IPS-18c (cell line): ENCODE measurements at regions not wholly inside any gene's neighbourhood (a gene's known extent, or its start where the extent isn't known, plus 50 kb on each side); places are given as distances from the start of the nearest gene placed in this dataset.

Experiments used
- H3K4me3 ChIP-seq: 2 replicates; pipeline ENCODE4 v1.7.0; 2013; ENCODE audit warnings: low read depth, mild to moderate bottlenecking, low read length, moderate library complexity; ENCODE audit not compliant: insufficient read depth
- H3K9me3 ChIP-seq: one replicate; pipeline ENCODE4 v1.6.1; 2013; ENCODE audit warnings: mild to moderate bottlenecking, low read length, moderate library complexity; ENCODE audit not compliant: control insufficient read depth, insufficient read depth

DNA sequence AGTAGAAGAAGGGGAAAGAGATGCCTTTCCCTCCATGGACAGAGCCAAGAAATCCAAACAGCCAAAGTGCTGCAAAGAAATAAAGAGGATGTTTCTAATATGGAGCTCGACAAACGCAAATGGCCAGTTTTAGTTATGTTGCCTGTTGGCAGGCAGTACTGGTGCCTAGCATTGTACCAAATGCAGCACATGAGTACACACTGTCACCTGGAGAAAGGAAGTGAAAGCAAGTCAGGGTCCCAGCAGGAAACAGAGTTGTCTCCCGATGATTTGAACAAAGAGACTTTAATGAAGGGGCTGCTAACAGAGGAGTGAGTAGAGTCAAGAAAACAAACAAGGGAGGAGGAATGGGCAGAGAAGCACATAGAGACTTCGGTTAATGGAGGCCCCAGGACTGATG, 623.0 kb downstream of the BCL11A start:
- Histone ChIP-seq H3K4me3 (no peak overlapping the region), H3K9me3 (no peaks in the 10 kb centered on the region)

DNA sequence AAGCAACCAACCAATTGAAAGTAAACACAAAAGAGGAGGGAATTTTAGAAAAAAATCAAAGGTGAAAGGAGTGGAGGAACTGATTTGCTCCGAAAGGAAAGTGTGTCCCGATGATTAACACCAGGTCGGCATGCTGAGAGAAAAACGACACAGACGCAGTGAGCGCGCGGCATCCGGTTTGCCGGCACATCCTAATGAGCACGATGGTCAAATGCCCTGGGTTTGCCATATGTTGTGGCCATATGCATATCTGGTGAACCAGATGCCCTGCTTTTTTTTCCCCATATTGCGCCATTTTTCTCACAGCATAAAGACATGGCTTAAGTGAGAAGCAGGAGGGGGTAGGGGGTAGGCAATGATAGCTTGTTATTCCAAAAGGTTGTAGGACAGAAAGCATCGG, 626.7 kb downstream of the BCL11A start:
- no peak overlapping the region for H3K4me3 ChIP-seq
- no peaks in the 10 kb centered on the region for H3K9me3 ChIP-seq

DNA sequence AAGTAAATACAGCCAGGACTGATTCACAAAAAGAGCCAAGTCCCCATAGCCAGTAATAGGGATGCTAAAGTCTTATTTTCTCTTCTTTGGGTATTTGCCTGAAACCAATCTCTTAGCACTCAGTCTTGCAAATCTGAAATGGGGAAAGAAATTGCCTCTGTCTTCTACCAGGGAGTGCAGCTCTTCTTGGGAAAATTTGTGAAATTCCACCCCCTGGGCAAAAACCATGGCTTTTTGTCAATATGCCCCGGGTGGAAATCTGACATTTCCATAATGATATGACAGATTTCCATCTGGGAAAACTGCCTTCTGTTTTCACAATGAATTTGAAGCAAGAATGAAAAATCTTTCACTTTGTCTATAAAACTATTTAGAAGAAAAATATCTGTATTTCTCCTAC, 628.1 kb downstream of the BCL11A start:
- no peak overlapping the region for H3K4me3 ChIP-seq
- H3K9me3 ChIP-seq = no peaks in the 10 kb centered on the region

DNA sequence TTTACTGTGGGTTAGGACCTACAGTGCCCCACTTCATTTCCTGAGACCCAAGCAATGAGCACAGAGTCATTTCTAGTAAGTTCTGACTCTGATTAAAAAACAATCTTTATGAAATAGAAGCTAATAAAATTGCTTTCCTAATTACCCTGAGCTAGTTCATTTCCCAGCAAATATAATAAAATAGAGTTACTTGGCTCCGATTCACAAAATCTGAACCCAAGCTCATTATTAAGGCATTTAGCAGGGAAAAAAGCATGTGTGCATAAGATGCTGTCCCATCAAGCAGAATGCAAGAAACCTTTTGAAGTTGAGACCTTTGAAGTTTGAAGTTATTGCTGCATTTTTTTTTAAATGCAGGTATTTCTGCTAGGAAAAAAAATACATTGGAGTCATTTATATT, 629.1 kb downstream of the BCL11A start:
- H3K4me3 ChIP-seq = no peak overlapping the region
- no peaks in the 10 kb centered on the region for H3K9me3 ChIP-seq

DNA sequence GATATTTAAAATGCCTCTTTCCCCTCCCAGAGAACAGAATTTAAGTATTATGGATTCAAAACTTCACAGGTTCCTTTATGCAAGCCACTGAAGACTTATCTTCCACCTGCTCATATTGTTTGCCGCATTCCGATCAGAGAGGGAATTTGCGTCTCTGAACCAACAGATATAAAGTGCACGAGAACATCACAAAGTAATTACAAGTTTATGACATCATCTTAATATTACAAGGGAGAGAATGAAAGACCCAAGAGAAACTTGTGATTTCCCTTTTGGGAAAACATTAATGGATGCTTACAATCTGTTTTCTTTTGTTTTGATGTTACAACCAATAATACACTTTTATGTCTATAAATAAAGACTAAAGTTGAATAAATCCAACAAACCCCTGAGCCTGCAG, 631.0 kb downstream of the BCL11A start:
- no peaks in the 10 kb centered on the region for H3K9me3 ChIP-seq

DNA sequence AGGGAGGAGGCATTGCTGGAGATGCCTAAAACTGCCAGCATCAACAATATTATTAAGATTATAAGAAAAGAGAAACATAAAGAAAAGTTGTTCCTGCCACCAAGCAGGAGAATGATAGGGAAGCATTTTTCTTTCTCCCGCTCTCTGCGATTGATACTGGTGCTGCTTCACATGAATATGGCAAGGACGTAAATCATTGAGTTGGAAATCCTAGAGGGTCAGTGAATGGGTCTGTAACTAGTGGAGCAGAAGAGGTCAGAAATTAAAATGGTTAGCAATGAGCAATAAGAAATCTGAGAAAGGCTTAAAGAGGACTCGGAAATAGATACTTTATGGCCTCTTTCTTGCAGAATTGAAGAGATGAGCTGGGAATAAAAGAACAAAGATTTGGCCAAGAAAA, 631.7 kb downstream of the BCL11A start:
- no peak overlapping the region for H3K4me3 ChIP-seq
- no peaks in the 10 kb centered on the region for H3K9me3 ChIP-seq

More for the DNA sequence above, 631.0 kb downstream of the BCL11A start:
- H3K4me3 ChIP-seq = no peak overlapping the region

DNA sequence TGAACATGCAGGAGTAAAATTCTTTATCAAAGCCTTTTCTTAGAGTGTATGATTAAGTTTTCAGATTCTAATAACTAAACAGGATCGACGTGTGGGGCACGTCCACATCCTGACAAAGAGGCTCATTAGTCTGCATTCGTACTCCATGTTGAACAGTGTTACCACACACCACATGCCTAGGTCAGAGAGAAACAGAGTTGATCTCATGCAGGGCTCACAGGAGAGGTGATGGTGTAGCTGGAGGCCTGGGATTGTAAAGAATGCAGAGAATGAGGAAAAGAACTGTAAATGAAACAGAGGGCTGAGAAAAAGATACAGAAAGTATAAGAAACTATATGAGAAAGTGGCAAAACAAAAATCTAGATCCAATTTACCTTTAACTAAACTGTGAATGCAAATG, 632.5 kb downstream of the BCL11A start:
- Histone ChIP-seq H3K4me3 (no peak overlapping the region), H3K9me3 (no peaks in the 10 kb centered on the region)

DNA sequence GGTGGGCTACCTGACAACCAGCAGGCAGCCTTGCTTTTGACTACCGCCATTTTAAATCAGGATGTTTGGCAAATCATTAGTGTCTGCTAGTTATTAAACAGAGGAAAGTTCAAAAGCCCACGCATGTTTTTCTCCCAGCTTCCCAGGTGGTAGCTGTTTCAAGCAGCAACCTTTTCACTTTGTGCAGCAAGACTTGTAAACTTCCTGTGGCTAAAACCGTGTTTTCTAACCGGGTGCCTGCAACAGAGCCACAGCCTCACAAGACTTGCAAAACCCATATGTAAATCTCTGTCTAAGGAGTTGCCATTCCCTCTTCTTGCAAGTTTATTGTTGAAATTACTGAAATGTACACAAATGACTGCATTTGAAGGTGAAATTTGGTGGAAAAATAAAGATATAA, 633.1 kb downstream of the BCL11A start:
- H3K9me3 ChIP-seq = no peaks in the 10 kb centered on the region
- H3K4me3 ChIP-seq = no peak overlapping the region

DNA sequence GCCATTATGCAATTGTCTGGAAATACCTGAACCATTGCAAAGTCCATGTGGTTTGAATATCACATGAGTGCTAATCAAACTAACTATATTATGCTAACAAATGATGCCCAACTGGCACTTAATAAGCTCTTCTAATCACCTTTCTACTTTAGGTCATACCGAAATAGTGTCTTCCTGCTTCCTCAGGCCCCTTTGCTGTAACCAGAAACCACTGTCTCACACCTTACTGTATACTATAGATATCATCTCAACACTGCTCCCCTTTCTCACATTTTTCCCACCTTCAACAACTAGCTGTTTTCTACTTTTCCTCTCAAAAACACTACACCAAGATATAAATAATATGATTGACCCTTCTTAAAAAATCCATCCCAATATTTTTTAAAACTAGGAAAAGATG, 633.9 kb downstream of the BCL11A start:
- H3K9me3 ChIP-seq = no peaks in the 10 kb centered on the region
- no peak overlapping the region for H3K4me3 ChIP-seq

DNA sequence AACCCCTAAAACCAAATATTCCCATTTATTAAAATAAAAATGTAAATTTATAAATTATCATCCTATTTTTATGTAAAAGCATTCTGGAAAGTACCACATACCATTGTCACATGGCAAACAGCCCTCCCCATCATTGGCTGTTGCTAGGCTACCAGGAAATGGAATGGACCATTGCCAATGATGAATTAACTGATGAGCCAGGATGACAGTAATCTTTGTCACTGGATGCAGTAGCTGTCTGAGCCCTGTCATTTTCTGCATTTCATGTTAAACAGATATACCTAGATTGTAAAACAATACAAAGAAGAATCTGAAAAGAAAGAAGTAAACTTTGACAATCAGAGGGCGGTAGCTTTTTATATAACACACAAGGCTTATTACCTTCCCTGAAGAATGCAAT, 641.4 kb downstream of the BCL11A start:
- no peak overlapping the region for H3K4me3 ChIP-seq
- no peaks in the 10 kb centered on the region for H3K9me3 ChIP-seq

DNA sequence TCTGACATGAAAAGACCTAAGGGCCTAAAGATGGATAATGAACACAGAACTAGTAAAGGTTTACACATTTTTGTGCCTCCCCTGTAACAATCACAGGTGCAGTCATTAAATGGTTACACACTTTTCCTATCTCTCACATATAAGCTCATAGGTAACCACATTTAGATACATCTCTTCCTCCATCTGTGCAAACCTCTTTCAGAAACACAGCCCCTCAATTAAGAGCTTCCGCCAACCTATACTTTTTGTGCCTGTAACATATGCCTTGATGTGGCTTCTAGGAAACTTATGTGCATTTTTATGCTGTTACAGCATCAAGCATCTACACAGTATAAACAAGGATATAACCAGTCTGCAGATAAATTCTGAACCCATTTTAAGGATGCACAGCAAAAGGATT, 643.3 kb downstream of the BCL11A start:
- H3K4me3 ChIP-seq = no peak overlapping the region
- no peaks in the 10 kb centered on the region for H3K9me3 ChIP-seq

DNA sequence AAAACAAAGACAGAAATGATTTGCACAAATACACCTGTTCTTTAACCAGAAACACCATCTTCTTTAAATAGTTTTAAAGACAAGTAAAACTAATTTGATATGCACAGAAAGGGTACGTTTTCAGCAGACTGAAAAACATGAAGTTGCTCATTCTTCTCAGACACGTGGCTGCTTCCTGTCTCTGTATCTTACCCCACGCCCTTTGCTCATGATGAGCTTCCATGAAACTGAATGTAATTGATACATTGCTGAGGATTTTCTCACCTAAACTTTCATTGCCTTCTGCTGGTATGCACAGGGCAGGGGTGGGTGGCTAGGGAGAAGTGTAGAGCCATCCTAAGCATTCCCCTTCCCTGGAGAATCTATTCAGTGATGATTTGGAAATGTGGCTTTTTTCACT, 644.3 kb downstream of the BCL11A start:
- Histone ChIP-seq H3K9me3 (no peaks in the 10 kb centered on the region), H3K4me3 (no peak overlapping the region)

DNA sequence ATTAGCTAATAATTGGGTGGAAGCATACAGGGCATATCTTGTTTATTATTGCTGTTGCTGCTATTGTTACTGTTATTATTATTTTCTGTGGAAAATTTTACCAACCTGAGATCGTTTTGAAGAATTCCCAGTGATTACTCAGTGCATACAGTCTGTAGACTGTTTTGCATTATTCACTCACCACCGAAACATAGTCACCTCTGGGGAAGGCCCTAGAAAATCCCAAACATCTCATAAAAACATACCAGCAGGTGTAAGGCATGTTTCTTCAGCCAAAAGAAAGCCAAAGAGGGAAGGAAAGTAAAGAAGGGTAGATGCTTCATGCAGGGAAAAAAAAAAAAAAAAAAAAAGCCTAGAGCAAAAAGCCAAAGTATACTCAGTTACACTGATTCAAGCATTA, 647.7 kb downstream of the BCL11A start:
- H3K9me3 ChIP-seq = no peaks in the 10 kb centered on the region

DNA sequence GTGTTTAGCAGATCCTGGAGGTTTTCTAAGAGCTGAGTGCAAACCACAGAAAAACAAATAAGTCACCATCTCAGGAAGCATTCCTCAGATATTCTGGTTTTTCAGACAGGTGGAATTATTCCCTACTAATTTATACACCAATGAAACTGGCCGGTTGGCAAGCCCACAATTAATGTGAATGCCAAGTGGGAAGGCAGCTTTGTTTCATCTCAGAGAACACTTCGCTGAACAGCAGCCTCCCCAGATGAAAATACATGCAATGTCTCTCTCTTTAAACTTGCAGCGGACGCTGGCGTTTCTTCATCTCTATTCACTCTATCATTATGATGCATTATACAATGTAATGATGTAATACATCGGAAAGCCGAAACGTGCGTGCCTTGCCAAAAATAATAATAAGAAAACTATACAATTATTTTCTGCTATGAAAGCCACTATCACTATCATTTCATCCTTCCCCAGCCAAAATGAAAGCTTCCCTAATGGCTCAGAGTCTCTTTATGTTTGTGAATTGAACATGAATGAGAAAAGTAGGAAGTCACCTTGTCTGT, 649.4 kb downstream of the BCL11A start:
- H3K4me3 ChIP-seq = no peak overlapping the region

More for the DNA sequence above, 647.7 kb downstream of the BCL11A start:
- H3K4me3 ChIP-seq = no peak overlapping the region

DNA sequence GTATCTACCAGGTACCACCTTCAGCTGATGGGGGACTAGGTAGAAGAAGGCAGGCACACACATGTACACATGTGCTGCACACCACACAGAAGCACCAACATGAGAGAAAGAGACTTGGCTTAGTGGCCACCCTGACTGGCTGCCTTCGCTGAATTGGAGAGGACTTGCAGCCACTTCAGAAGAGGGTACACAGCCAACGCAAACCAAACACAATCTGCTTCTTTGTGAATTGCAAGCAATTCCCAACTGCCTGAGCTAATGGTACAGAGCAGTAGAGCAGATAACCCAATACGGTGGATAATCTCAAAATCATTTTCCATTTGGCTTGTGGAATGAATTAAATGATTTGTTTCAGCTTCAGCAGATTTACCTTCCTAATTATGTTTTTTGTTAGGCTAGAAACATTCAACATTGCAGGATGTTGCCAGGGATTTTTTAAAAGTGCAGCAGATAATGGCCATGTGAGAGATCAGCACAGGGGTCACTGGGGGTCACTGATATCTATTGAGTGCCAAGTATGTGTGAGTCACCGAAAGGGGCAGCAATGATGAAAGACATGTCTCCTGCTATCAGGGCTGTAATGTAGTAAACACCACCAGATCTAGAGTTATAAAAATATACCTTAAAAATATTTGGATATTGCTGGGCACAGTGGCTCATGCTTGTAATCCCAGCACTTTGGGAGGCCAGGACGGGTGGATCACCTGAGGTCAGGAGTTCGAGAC, 652.6 kb downstream of the BCL11A start:
- Histone ChIP-seq H3K9me3 (no peaks in the 10 kb centered on the region), H3K4me3 (no peak overlapping the region)

More for the DNA sequence above, 649.4 kb downstream of the BCL11A start:
- no peaks in the 10 kb centered on the region for H3K9me3 ChIP-seq

DNA sequence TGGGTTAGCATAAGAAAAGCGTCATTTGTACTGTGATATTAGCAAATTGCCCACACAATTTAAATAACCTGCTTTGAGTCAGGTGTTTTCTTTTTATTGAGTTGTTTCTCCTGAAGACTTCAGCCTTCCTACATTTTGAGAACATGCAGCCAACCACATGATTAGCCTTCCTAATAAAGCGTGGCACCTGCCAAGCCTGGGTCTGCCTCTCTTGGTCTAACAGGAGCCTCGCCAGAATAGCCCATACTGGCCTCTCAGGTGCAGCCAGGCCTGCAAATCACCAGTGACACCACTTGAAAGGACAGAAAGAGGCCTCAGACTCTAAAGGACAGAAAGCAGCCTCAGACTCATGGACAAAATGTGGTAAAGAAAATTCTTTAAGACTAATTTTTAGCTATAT, 653.8 kb downstream of the BCL11A start:
- Histone ChIP-seq H3K9me3 (no peaks in the 10 kb centered on the region), H3K4me3 (no peak overlapping the region)

DNA sequence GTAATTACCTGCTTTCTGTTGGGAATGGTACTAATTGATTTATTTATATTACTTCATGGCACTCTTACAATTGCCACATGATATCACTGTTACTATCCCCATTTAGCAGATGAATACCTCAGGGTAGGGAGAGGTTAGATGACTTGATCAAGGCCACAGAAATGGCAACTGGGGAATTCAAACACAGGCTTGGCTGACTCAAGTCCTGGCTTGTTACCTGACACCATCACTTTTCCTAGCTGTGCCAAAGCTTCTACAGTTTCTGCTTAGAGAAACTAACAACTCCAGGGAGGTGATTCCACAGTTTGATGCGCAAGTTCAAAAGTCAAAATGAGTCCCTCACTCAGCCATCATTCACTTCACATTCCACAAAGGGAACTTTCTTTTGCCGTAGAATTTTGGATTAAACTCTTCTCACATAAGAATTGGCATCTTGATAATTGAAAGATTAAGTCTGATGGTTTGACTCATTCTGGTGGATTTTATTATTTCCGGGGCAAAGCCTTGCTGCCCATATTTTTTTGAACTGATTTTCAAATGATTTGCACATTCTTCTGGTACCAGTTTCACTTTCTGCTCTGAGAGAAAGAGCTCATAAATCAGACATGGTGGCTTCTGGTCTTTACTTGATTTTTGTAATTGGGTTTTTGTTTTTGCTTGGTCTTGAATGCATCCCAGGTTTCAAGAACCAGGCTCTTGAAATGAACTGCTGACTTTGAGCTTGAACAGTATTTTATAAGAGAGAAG, 656.8 kb downstream of the BCL11A start:
- Histone ChIP-seq H3K9me3 (no peaks in the 10 kb centered on the region), H3K4me3 (no peak overlapping the region)

DNA sequence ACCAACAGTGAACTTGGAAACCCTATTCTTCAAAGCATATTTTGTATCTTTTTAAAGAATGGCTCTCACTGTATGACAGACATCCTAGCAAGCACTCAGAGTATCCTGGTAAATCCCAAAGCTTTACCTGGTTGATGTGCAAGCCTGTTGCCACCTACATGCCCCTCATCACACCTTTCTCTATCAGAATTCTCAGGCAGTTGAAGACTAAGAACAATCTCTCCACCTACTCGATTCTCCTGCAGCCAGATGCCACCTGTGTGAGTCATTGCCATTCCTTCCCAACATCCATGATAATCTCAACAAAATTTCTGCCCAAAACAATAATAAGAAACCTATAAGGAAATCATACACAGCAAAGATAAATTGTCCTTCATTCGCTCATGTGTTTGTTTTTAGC, 659.8 kb downstream of the BCL11A start:
- Histone ChIP-seq H3K9me3 (no peaks in the 10 kb centered on the region), H3K4me3 (no peak overlapping the region)
